DND-41 (cell line): ENCODE measurements at regions not wholly inside any gene's neighbourhood (a gene's known extent, or its start where the extent isn't known, plus 50 kb on each side); places are given as distances from the start of the nearest gene placed in this dataset.

Experiments used
- ATAC-seq: fragments of 200-7000 bp; cut with Tn5 transposase; 3 replicates; pipeline ENCODE4 v1.9.1; 2021; ENCODE audit warnings: low read depth; ENCODE audit not compliant: insufficient read depth
- DNase-seq: peaks from one replicate; pipeline ENCODE4 v3.0.0-alpha.2; 2020
- H2AFZ ChIP-seq: 2 replicates; pipeline ENCODE4 v1.6.0; 2012; ENCODE audit warnings: low read depth, low read length
- H3K27ac ChIP-seq: 2 replicates; pipeline ENCODE4 v1.5.1; 2012; ENCODE audit warnings: low read length, inconsistent platforms
- H3K27me3 ChIP-seq: fragments of 200-600 bp; sonication (generic); 2 replicates; pipeline ENCODE4 v1.6.0; 2012; ENCODE audit warnings: low read length, mild to moderate bottlenecking, inconsistent platforms; ENCODE audit not compliant: insufficient read depth, poor library complexity
- H3K36me3 ChIP-seq: 2 replicates; pipeline ENCODE4 v1.5.1; 2012; ENCODE audit warnings: low read length, inconsistent platforms; ENCODE audit not compliant: insufficient read depth
- H3K4me1 ChIP-seq: 2 replicates; pipeline ENCODE4 v1.5.1; 2012; ENCODE audit warnings: mild to moderate bottlenecking, low read length; ENCODE audit not compliant: insufficient read depth
- H3K4me2 ChIP-seq: 2 replicates; pipeline ENCODE4 v1.6.0; 2012; ENCODE audit warnings: mild to moderate bottlenecking, moderate library complexity, low read length, inconsistent platforms; ENCODE audit not compliant: insufficient read depth
- H3K4me3 ChIP-seq, 2 experiments: fragments of 200-600 bp in 1 of 2; shearing (Covaris generic) in 1 of 2; 2 replicates each; pipeline ENCODE4 v1.5.1; 2012 to 2016; ENCODE audit warnings: inconsistent platforms in 2 of 2, low read length in 2 of 2, mild to moderate bottlenecking in 2 of 2, low read depth in 1 of 2, moderate library complexity in 1 of 2
- H3K79me2 ChIP-seq: 2 replicates; pipeline ENCODE4 v1.6.0; 2012; ENCODE audit warnings: low read length, inconsistent platforms; ENCODE audit not compliant: insufficient read depth
- H3K9ac ChIP-seq: 2 replicates; pipeline ENCODE4 v1.6.0; 2012; ENCODE audit warnings: low read depth, mild to moderate bottlenecking, inconsistent platforms, low read length, moderate library complexity
- H3K9me3 ChIP-seq: 2 replicates; pipeline ENCODE4 v1.5.1; 2012; ENCODE audit warnings: low read length, moderate library complexity, mild to moderate bottlenecking, inconsistent platforms; ENCODE audit not compliant: insufficient read depth, severe bottlenecking
- H4K20me1 ChIP-seq: 2 replicates; pipeline ENCODE4 v1.6.0; 2012; ENCODE audit warnings: low read length; ENCODE audit not compliant: insufficient read depth
- CTCF ChIP-seq: IDR thresholded peaks from 2 replicates; pipeline ENCODE4 v1.5.1; 2012; ENCODE audit warnings: borderline replicate concordance, low read length, moderate library complexity, mild to moderate bottlenecking; ENCODE audit not compliant: poor library complexity, severe bottlenecking; ENCODE audit errors: extremely low read depth
- EZH2 ChIP-seq: IDR thresholded peaks from 3 replicates; pipeline ENCODE4 v1.6.1; 2012; ENCODE audit warnings: borderline replicate concordance, low read depth, mild to moderate bottlenecking, moderate library complexity, low read length, inconsistent platforms; ENCODE audit not compliant: severe bottlenecking

DNA sequence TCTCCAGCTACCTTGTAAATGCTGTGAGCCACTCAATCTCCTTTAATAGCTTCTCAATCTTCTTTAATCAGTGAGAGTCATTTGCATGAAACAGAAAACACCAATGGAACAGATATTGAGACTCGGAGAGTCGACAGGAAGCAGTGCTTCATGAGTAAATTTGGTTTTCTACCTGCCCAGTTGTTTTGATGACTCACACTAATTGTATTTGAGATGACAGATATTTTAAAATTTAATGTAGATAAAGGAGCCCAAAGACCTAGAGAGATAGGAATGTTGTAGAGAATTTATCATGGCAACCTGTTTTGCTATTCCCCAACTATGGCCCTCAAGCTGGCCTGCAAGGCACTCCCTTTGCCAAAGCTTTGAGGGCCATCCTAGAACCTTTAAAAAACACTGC, 119.1 kb downstream of the CDC42EP3 start:
- H4K20me1 ChIP-seq = no peaks in the 10 kb centered on the region
- ATAC-seq = no peak
- no peaks in the 10 kb centered on the region for H3K9me3 ChIP-seq
- no peak overlapping the region for H3K9ac ChIP-seq
- no peaks in the 10 kb centered on the region for H3K4me1 ChIP-seq
- H3K4me3 ChIP-seq = no peak overlapping the region
- no peaks in the 10 kb centered on the region for H3K79me2 ChIP-seq
- H3K27me3 ChIP-seq = peaks cover 3% of the 10 kb centered on the region
- no peak overlapping the region for H2AFZ ChIP-seq
- H3K36me3 ChIP-seq = no peaks in the 10 kb centered on the region
- DNase-seq = no peak
- H3K4me2 ChIP-seq = no peak overlapping the region
- TF ChIP-seq CTCF = no peak
- no peak for TF ChIP-seq EZH2
- H3K27ac ChIP-seq = no peak overlapping the region

- Histone ChIP-seq H3K36me3 (no peaks in the 10 kb centered on the region), H3K4me3 (no peak overlapping the region), H3K79me2 (no peaks in the 10 kb centered on the region), H3K27ac (no peak overlapping the region), H2AFZ (no peak overlapping the region), H3K27me3 (peaks cover 3% of the 10 kb centered on the region), H3K9me3 (no peaks in the 10 kb centered on the region), H3K4me1 (no peaks in the 10 kb centered on the region), H4K20me1 (no peaks in the 10 kb centered on the region), H3K9ac (no peak overlapping the region), H3K4me2 (no peak overlapping the region)
- ATAC-seq = no peak
- no peak for DNase-seq
- TF ChIP-seq CTCF (no peak), EZH2 (no peak)
Measured at GRCh38 chr2:37553411-37554154, 117.9 kb downstream of the CDC42EP3 start.

DNA sequence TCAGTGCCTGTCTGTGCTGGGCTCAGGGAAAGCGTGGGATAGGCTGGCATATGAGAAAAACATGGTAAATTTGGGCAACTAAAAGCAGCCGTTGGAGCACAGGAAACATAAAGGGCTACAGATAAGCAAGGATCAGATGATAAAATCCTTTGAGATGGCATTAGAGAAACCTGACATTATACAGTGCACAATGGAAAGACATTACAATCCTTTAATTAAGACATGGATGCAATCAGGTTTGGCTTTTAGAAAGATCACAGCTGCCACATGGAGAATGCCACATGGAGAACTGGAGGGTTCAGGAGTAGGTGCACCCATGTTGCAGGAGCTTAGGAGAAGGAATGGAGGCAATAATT, 117.3 kb downstream of the CDC42EP3 start:
- H3K9ac ChIP-seq = no peak overlapping the region
- H3K4me1 ChIP-seq = no peaks in the 10 kb centered on the region
- H3K27me3 ChIP-seq = peaks cover 3% of the 10 kb centered on the region
- ATAC-seq (no peak), DNase-seq (no peak)
- H3K9me3 ChIP-seq = no peaks in the 10 kb centered on the region
- H2AFZ ChIP-seq = no peak overlapping the region
- H3K36me3 ChIP-seq = no peaks in the 10 kb centered on the region
- no peak overlapping the region for H3K27ac ChIP-seq
- TF ChIP-seq EZH2 (no peak), CTCF (no peak)
- no peak overlapping the region for H3K4me2 ChIP-seq
- no peaks in the 10 kb centered on the region for H3K79me2 ChIP-seq
- no peak overlapping the region for H3K4me3 ChIP-seq
- H4K20me1 ChIP-seq = no peaks in the 10 kb centered on the region

DNA sequence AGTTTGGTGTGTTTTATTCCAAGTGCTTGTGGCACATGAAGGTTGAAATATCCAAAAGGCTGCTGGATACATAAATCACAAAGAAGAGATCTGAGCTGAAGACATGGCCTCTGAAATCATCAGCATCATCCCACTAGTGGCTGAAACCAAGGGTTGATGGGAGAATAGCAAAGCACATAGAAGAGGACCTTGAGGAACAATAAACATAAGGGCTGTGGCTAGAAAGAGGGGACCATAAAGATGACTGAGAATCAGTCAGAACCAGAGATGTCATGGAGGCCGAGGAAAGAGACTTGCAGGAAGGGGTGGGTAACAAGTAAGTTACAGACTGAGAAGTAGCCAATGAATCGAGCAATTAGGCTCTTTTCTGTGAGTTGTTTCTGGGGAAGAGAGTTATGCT, 116.8 kb downstream of the CDC42EP3 start:
- no peak overlapping the region for H3K9ac ChIP-seq
- ATAC-seq (no peak), DNase-seq (no peak)
- no peak overlapping the region for H3K4me2 ChIP-seq
- no peaks in the 10 kb centered on the region for H4K20me1 ChIP-seq
- no peak overlapping the region for H3K4me3 ChIP-seq
- no peaks in the 10 kb centered on the region for H3K4me1 ChIP-seq
- H3K27ac ChIP-seq = no peak overlapping the region
- H3K79me2 ChIP-seq = no peaks in the 10 kb centered on the region
- peaks cover 3% of the 10 kb centered on the region for H3K27me3 ChIP-seq
- TF ChIP-seq CTCF (no peak), EZH2 (no peak)
- no peaks in the 10 kb centered on the region for H3K9me3 ChIP-seq
- H2AFZ ChIP-seq = no peak overlapping the region
- H3K36me3 ChIP-seq = no peaks in the 10 kb centered on the region
